GM18951 (cell line): ENCODE measurements at regions not wholly inside any gene's neighbourhood (a gene's known extent, or its start where the extent isn't known, plus 50 kb on each side); places are given as distances from the start of the nearest gene placed in this dataset.
"Not testable (repeated sequence)": the region's sequence is repeated elsewhere in the genome, so short reads cannot be mapped to it uniquely, and the experiment has no call there.

ENCODE experiments used
- POLR2A ChIP-seq: IDR thresholded peaks from 4 replicates; pipeline ENCODE4 v1.6.1; 2011; ENCODE audit warnings: mild to moderate bottlenecking; ENCODE audit not compliant: insufficient read length, insufficient read depth; ENCODE audit errors: extremely low read depth
- in situ Hi-C: fragments of 300-500 bp; cut with MboI; formaldehyde crosslinking; loops from one replicate; pipeline ENCODE4 v1.12.0; 2022; ENCODE audit warnings: low sequenced_read_pairs, mixed read lengths, inconsistent platforms; ENCODE audit not compliant: unreplicated experiment

DNA sequence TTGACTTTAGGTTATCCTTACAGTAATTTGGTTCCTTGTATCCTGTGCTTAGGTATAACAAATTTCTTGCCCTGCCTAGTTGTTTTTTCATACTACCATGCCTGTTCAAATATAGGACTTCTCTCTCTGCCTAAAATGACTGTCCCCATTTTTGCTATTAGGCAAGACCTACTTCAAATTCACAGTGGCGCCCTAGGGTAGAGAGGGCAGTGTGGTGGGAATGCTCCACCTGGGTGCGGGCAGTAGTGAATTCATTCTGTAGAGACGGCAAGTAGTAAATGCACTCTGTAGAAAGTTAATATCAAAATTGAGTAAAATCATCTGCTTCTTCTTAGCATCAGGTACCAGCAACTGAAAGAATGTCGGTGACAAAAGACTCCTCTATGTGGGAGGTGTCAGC, 120.4 kb upstream of the RHOBTB1 start:
- in situ Hi-C loops: no loop called here
- no peak for TF ChIP-seq POLR2A

DNA sequence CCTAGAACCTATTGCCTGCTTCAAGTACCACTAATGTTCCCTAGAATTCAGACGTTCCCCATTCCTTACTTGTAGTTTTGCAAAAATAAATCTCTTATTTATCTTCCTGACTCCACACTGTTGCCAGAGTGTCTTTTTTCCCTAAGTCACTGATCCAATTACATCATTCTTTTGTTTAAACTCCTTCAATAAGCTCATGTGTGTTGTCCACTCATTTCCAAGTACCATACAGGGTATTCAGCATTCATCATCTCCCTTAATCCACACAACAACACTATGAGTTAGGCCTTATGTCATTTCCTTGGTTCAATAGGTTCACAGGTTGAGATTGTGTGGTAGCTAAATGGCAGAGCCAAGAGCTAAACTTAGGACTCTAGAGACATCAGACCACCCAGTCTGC, 119.9 kb upstream of the RHOBTB1 start:
- in situ Hi-C loops: no loop called here
- no peak for TF ChIP-seq POLR2A

DNA sequence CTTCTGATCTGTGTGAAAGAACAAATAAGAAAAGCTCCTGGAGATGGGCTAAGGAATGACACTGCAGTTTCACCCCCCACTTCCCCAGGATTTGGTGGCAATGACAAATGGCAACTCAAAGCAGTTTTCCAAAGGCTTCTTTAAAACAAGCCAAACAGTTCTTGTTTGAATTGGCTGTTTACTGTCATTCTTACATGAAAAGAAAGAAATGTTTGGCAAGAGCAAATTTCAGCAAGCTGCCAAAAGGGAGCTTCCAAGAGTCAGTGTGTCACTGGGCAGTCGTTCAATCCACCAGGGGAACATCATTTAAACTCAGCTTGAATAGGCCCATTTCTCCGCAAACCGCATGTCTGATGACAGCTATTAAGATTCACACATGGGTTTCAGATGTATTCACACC, 119.0 kb upstream of the RHOBTB1 start:
- in situ Hi-C loops: no loop called here
- TF ChIP-seq POLR2A: no peak

DNA sequence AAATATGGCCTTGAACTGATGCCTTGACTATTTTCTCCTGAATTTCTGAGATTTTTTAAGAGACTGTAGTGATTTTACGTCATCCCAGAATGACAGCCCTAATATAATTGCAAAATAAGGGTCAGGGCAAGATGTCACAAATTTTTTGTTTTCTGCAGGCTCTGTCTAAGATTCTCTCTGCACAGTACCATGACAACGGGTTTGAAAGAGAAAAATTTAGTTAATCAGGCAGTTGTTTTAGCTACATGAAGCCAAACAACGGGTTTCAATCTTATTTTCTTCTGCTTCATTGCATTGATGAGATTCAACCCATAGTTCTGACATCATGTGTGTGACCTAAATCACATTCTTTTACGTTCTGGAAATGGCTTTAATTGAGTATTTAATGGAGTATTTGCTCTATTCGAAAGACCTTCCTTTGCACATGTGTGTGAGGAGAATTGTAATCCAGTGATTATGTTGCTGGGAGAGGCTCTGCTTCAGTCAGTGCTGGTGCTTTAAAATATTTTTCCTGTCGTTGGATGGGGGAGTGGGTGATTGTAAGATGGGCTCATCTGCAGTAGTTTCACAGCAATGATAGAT, 118.0 kb upstream of the RHOBTB1 start:
- TF ChIP-seq POLR2A: no peak
- in situ Hi-C loops: no loop called here

DNA sequence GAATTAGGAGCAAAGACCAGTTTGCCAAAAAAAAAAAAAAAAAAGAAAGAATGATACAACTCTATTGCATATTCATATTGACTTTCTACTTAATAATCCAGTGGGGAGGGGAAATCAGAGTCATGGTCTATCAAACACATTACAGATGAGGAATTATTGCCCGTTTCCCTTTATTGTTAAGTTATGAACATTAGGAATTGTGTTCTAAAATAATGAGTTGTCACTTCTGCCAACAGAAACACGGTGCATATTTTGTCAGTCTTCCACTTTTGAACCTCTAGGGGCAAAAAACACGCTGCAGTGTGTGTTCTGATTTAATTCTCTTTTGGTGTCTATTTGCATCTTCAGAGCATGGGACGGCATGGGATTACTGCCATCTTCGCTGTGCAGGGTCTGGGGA, 115.7 kb upstream of the RHOBTB1 start:
- TF ChIP-seq POLR2A: no peak
- in situ Hi-C loops: no loop called here

DNA sequence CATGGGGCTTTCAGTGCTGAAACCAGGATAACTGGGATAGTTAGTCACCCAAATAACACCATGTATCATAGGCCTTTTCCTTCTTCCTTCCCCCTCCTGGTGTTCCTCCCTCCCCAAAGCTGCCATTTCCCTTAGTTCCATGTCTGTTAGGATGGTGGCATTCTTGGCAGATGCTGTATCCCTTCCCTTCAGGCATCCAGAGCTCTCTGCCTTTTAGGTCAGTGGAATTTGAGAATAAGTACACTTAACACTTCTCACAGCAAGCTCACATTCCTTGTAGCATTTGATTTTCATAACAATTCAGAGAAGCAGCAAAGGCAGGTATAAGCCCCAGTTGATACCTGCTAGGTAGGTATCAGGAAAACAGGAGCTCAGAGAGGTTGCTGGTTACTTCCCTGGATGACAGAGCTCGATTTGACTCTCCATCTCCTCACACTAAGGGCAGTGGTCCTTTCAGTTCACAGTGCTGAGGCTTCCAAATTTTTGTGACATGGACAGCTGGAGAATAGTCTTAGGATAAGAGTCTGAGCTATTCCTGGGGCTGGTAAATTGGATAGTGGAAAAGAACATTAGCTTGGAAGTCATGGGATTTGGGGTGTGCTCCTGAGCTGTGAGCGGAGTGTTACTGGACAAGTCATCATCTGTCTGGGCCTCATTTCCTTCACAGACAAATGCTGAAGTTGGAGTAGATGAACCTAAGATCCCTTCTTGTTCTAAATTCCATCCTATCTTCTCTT, 108.7 kb upstream of the RHOBTB1 start:
- TF ChIP-seq POLR2A: no peak
- in situ Hi-C loops: no loop called here

DNA sequence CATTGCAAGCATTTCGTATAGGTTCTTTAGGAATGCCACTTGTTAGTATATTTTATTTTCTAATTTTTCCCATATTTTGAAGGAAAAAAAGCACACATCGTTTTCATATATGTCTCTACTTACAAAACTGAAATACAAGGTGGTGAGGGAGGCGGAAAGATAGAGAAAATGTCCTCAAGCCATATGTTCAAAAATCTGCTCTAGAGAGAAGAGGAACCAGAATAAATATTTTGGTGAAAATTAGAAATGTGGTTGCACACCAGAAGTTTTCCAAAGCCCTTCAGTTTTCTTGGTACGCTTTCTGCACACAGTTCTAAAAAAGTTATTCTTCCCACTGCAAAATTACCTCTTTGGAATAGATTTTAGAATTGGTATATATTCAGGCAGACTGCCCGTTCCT, 107.4 kb upstream of the RHOBTB1 start:
- in situ Hi-C loops: no loop called here
- TF ChIP-seq POLR2A: no peak

DNA sequence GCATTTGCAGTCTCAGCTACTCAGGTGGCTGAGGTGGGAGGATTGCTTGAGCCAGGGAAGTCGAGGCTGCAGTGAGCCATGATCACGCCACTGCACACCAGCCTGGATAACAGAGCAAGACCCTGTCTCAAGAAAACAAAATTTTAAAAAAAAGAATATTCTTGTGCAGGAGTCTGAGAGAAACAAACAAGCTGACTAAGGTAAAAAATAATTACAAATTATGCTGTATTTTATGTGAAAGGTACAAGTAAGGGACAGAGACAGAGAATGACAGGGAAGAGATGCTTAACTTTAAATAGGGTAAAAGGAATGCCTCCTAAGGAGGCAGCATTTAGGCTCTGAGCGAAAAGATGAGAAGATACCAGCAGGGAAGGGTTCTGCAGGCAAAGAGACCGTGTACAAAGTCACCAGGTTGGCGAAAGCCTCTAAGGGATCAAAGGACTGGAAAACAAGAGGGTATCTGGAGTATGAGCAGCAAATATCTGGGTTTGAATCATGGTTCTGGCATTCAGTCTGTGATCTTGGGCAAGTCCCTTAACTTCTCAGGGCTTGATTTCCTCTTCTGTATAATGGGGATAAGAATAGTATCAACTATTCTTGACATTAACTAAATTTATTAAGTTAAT, 106.2 kb upstream of the RHOBTB1 start:
- in situ Hi-C loops: no loop called here
- no peak for TF ChIP-seq POLR2A

DNA sequence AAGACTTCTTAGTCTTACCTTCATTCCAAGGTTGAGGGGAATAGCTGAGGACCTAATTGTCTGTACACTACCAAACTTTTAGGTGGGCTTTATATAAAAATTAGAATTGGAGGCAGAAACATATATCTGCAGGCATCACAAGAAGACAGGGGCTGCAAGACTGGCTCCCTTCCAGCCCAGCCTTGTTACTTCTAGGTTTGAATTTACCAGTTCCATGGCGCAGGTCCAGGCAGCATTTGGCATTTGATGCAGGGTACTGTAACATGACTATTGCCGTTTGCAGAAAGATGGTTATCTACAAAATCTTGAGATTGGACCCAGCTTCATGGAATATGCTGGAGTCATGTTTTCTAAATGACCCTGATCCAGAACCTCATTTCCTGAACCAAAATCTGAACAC, 105.4 kb upstream of the RHOBTB1 start:
- in situ Hi-C loops: no loop called here
- no peak for TF ChIP-seq POLR2A

DNA sequence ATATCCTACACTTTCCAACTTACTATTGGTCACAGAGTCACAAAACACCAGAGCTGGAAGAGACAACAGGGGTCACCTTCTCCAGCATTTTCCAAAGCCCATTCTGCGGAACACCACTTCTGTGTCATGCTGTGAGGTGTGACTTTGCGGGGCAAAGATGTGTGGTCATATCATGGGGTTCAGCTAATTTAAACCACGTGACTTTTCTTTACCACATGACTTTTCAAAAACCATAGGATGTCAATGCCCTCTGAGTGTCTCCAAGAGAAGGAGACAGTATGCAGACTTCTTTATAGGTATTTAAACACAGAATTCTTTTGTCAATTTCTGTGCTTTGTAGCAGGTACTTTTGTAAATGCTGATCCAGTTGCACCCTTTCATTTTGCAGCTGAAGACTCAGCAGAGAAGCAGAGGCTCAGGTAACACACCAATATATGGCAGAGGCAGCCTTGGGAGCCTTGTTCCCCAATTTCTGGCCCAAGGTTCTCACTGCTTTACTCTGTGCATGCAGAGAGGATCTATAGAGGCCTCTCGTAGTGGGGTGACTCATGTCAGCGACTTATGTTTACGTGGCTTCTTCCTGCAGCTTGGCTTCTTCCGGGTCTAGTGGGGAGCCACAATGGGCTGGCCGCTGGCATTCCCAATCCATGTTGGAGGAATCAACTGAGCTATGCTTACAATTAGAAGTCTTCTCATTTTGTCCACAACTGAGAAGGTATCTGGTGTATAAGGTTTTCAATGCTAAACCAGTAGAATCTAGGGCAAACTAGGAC, 104.0 kb upstream of the RHOBTB1 start:
- in situ Hi-C loops: no loop called here
- TF ChIP-seq POLR2A: no peak

DNA sequence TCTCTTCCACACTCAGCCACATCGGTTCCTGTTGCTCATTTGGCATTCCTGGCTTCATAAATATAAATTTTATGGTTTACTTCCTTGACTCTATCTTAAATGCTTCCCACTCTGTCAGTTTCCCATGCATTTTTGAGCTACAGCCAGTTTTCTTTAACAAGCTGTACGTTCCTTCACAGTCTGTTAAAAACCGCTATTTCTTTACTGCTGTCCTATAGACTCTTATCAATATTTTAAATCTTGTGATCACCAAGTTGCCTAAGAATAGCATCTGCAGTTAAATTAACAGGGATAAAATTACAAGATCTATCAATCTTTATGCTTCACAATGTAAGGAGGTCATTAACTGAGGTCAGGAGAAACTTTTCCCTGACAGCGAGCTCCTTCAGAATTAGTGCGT, 103.1 kb upstream of the RHOBTB1 start:
- TF ChIP-seq POLR2A: no peak
- in situ Hi-C loops: no loop called here

DNA sequence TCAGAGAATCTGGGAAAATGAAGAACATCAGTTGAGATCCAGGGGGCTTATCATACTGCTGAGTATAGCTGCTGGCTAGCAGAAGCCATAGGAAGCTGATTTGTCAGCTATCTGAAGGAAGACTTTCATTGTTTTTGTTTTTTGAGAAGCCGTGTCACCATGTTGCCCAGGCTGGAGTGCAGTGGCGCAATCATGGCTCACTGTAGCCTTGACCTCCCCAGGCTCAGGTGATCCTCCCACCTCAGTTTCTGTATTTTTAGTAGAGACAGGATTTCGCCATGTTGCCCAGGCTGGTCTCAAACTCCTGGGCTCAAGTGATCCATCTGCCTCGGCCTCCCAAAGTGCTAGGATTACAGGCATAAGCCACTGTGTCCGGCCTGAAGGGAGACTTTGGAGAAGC, 101.5 kb upstream of the RHOBTB1 start:
- in situ Hi-C loops: not testable (repeated sequence)

DNA sequence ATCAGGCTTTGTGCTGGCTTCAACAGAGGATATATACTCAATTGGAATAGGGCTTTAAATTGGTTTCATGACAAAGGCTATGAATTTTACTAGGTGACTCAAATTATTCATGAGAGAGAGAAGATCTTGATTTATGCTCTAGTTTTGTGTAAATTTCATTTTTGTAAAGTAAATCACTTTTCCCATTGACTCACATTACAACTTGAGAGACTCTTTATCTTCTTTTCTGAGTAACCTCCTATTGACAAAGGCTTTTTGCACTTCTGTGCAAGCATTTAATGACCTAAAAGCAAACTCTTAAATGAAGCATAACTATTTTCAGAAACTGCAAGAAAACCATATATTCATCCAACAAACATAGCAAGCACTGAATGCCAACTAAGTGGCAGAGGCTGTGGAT, 98.5 kb upstream of the RHOBTB1 start:
- TF ChIP-seq POLR2A: no peak
- in situ Hi-C loops: no loop called here

DNA sequence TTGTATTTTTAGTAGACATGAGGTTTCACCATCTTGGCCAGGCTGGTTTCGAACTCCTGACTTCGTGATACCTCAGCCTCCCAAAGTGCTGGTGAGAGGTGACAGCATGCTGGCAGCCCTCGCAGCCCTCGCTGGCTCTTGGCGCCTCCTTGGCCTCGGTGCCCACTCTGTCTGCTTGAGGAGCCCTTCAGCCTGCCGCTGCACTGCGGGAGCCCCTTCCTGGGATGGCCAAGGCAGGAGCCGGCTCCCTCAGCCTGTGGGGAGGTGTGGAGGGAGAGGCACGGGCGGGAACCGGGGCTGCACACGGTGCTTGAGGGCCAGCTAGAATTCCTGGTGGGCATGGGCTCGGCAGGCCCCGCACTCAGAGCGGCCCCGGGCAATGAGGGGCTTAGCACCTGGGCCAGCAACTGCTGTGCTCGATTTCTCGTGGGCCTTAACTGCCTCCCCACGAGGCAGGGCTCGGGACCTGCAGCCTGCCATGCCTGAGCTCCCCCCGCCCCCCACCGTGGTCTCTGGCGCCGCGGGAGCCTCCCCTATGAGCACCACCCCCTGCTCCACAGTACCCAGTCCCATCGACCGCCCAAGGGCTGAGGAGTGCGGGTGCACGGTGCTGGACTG, 96.5 kb upstream of the RHOBTB1 start:
- in situ Hi-C loops: no loop called here
- TF ChIP-seq POLR2A: no peak

DNA sequence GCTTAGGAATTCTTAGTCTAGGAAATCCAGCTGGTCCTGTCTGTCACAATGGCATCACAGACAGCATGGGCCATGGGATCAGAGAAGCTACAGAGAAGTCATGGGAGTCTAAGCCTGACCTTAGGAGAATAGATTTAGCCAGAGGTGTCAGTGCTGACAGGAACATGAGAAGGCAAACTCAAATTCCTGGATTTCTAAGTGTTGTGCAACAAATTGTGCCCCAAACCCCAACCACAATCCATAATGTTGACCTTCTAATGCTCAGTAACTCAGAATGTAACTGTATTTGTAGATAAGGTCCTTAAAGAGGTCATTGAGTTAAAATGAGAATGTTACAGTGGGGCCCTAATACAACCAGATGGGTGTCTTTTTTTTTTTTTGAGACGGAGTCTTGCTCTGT, 95.9 kb upstream of the RHOBTB1 start:
- in situ Hi-C loops: no loop called here
- TF ChIP-seq POLR2A: no peak

DNA sequence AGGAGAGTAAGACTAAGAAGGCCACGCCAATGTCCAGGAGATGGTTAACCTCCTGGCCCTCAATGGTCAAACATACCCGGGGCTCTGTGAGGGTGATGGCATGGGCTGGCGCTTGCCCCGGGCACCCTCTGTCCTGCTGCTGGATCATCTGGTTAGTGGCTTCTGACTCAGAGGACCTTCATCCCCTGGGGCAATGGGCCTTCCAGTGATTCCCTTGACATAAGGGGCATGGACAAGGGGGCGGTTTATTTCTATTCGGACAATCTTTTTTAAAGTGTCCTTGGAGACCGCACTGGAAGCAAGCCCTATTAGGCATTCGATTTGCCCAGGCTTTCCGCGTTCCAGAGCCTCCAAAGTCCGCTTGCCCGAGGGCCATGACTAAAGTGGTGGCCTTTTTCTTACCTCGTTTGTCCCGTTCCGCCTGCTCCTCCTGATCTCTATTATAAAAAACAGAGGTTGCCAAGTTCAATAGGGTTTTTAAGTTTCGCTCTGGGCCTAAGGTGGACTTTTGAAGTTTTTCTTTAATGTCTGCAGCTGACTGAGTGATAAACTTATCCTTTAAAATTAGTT, 93.4 kb upstream of the RHOBTB1 start:
- in situ Hi-C loops: not testable (repeated sequence)

DNA sequence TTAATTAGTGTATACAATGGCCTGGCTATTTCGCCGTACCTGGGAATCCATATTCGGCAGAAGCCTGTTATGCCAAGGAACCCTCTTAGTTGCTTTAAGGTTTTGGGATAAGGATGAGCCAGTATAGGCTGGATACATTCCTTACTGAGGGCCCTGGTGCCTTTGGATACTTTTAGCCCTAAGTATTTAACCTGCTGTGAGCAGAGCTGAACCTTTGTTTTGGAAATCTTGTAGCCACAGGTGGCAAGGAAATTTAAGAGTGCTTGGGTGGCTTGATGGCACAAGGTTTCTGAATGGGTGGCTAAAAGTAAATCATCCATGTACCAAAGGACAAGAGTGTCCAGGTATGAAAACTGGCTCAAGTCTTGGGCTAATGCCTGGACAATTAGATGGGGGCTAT, 92.2 kb upstream of the RHOBTB1 start:
- in situ Hi-C loops: not testable (repeated sequence)
